Renal cortex interstitium (tissue), 11 donors: ENCODE measurements at regions not wholly inside any gene's neighbourhood (a gene's known extent, or its start where the extent isn't known, plus 50 kb on each side); places are given as distances from the start of the nearest gene placed in this dataset.
"Not testable (repeated sequence)": the region's sequence is repeated elsewhere in the genome, so short reads cannot be mapped to it uniquely, and the experiment has no call there.

ENCODE experiments used
- DNase-seq, 11 donors: peaks; one replicate each; pipeline ENCODE4 v3.0.0-alpha.2; 2013; ENCODE audit warnings: low read depth in 9 of 11, low spot score in 4 of 11; ENCODE audit errors: extremely low read depth in 1 of 11

DNA sequence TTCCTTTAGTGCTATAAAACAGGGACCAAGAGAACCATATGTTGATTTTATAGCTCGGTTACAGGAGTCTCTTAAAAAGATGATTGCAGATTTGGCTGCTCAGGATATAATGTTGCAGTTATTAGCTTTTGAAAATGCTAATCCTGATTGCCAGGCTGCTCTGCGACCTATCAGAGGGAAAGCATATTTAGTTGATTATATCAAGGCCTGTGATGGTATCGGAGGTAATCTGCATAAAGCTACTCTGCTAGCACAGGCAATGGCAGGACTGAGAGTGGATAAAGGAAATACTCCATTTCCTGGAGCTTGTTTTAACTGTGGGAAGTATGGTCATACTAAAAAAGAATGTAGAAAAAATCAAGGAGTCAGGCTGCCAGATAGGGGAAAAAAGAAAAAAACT is 99.0 kb upstream of the CCNH start:
- not testable (repeated sequence) for DNase-seq

DNA sequence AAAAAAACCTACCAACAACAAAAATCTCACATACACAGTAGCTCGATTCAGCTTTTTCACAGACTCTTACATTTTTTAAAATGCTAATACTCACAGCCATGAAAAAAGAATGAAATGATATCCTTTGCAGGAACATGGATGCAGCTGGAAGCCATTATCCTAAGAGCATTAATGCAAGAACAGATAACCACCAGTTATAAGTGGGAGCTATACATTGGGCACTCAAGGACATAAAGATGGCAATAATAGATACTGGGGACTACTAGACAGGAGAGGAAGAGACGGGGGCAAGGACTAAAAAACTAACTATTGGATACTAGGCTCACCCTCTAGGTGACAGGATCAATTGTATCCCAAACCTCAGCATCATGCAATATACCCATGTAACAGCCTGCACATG is 90.3 kb upstream of the CCNH start:
- DNase-seq, result no peak

DNA sequence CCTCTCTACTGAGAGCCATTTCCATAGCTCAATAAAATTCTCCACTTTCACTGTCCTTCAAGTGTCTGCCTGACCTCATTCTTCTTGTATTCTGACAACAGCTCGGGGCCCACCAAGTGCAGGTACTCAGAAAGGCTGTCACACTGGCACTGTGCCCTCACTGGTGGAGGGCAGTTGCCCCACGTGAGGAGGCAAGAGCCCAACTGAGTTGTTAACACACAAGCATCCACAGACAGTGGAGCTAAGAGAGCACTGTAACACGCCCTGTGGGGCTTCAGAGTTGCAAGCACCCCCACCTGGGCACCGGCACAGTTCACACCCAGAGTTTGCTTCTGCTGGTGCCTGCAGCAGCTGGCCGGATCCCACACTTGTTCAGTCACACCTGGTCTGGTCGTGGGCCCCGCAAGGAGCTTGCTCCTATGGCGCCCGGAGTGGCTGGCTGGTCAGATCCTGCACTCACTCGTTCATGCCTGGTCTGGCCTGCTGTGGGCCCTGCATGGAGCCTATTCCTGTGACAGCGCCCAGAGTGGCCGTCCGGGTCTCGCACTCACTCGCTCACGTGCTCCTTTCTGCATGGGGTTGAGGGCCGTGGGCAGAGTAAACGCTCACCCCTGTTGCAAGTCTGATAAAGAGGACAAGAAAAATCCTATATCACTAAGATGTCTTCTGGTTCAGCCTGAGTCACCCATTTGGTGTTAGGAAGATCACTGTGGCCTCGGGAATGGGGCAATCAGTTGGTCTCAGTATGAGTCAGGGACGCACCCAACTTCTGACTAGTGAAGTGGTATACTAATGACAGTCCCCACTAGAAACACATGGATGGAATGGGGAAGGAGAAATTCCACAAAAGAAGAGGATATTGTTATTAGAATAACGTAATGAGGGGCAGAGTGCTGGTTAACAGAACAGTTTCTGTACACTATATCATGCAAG is 87.0 kb upstream of the CCNH start:
- no peak for DNase-seq
